ENCODE measurements at regions not wholly inside any gene's neighbourhood (a gene's known extent, or its start where the extent isn't known, plus 50 kb on each side); places are given as distances from the start of the nearest gene placed in this dataset.

GRCh38 chr2:35932276-35932963 is 423.2 kb upstream of the CRIM1 start:
- no peak for TF ChIP-seq CTCF (conservative IDR thresholded peaks at IDR 0.05; ENCODE audit: low read length)
- no peak for DNase-seq (ENCODE audit: low read depth)
- no peak overlapping the region for H3K4me3 ChIP-seq (ENCODE audit: low read length)

GRCh38 chr2:35931626-35932025 is 424.0 kb upstream of the CRIM1 start:
- DNase-seq (ENCODE audit: low read depth): no peak
- TF ChIP-seq CTCF (conservative IDR thresholded peaks at IDR 0.05; ENCODE audit: low read length): no peak
- H3K4me3 ChIP-seq (ENCODE audit: low read length): no peak overlapping the region

GRCh38 chr2:35931115-35931514 is 424.5 kb upstream of the CRIM1 start:
- TF ChIP-seq CTCF (conservative IDR thresholded peaks at IDR 0.05; ENCODE audit: low read length): no peak
- H3K4me3 ChIP-seq (ENCODE audit: low read length): no peak overlapping the region
- no peak for DNase-seq (ENCODE audit: low read depth)

GRCh38 chr2:35929551-35929950 is 426.0 kb upstream of the CRIM1 start:
- DNase-seq (ENCODE audit: low read depth): no peak
- no peak for TF ChIP-seq CTCF (conservative IDR thresholded peaks at IDR 0.05; ENCODE audit: low read length)
- no peak overlapping the region for H3K4me3 ChIP-seq (ENCODE audit: low read length)

- no peak overlapping the region for H3K4me3 ChIP-seq (ENCODE audit: low read length)
- no peak for DNase-seq (ENCODE audit: low read depth)
- no peak for TF ChIP-seq CTCF (conservative IDR thresholded peaks at IDR 0.05; ENCODE audit: low read length)
These were observed 435.5 kb upstream of the CRIM1 start for GRCh38 chr2:35920061-35920460.

- TF ChIP-seq CTCF (conservative IDR thresholded peaks at IDR 0.05; ENCODE audit: low read length): no peak
- DNase-seq (ENCODE audit: low read depth): no peak
- H3K4me3 ChIP-seq (ENCODE audit: low read length): no peak overlapping the region
These were observed 440.3 kb upstream of the CRIM1 start for GRCh38 chr2:35915261-35915660.

- no peak overlapping the region for H3K4me3 ChIP-seq (ENCODE audit: low read length)
- no peak for DNase-seq (ENCODE audit: low read depth)
- TF ChIP-seq CTCF (conservative IDR thresholded peaks at IDR 0.05; ENCODE audit: low read length): no peak
These were observed 463.6 kb upstream of the CRIM1 start for GRCh38 chr2:35891936-35892335.

All from AG10803 (cell line).